COLO829 (cell line): ENCODE measurements at regions not wholly inside any gene's neighbourhood (a gene's known extent, or its start where the extent isn't known, plus 50 kb on each side); places are given as distances from the start of the nearest gene placed in this dataset.
"Not testable (repeated sequence)": the region's sequence is repeated elsewhere in the genome, so short reads cannot be mapped to it uniquely, and the experiment has no call there.

Source experiments
- DNase-seq: peaks from one replicate; pipeline ENCODE4 v3.0.0; 2012; ENCODE audit warnings: low spot score

DNA sequence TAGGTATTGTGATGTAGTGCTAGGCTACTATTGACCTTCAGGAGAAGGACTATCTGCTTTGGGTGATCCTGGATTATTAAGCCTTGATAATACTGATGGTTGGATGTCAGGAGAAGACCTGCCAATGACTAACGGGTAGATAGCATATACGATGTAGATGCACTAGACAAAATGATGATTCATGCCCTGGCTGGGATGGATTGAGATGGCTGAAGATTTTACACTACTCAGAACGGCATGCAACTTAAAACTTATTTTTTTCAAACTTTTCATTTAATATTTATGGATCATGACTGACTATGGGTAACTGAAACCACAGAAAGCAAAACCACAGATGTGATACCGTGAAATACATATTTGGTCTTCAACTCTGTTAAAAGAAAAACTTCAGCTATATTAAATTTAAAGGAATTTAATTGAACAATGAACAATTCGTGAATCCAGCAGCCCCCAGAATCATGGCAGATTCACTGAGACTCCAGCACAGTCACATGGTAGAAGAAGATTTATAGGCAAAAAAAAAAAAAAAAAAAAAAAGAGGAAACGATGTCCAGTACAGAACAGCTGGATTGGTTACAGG is 124.6 kb upstream of the CDK13 start:
- no peak for DNase-seq

DNA sequence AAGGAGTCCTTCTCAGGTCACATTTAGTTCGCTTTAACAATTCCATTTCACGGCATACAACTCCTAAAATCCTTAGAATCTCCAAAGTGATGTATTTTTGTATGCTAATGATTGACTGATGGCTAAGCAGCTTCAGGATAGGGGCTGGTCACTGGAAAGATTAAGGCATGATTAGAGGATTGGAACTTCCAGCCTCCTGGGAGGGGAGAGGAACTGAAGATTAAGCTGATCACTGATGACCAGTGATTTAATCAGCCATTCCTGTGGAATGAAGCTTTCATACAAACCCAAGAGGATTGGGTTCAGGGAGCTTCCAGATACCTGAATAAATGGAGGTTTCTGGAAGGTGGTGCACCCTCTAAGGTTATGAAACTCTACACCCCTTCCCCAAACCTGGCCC is 123.9 kb upstream of the CDK13 start:
- no peak for DNase-seq

DNA sequence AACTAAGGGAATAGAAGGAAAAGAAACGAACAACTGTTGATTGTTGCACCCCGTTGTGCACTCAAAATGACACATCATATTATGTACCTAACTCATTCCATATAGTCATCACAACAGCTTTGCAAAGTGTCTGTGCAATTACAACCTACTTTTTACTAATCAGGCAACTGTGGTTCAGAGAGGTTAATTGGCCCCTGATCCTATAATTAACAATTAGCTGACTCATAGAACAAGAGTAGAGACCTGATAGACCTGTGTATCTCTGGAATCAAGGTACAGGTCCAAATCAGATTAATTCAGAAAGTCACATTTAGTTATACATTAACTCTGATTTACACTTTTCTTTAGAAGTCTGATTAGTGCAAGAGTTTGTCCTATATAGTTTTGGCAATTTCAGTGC is 122.5 kb upstream of the CDK13 start:
- DNase-seq, result no peak

DNA sequence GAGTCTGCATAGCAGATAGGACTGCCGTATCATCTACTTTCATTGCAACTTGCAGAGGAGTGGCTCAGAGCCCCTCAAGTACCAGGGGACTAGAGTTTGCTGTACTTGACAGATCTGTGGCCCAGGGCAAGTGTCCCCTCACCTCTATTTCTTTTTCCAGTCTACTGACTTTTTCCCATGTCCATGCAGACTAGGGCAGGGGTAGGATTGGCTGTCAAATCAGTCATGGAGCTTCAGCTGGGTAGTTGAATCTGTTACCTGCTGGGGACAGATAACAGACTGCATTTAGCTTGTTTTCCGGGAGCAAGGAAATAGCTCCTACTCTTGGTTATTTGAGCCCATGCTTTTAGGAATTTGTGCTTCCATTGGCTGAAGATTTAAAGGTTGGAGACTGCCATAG is 121.0 kb upstream of the CDK13 start:
- no peak for DNase-seq

DNA sequence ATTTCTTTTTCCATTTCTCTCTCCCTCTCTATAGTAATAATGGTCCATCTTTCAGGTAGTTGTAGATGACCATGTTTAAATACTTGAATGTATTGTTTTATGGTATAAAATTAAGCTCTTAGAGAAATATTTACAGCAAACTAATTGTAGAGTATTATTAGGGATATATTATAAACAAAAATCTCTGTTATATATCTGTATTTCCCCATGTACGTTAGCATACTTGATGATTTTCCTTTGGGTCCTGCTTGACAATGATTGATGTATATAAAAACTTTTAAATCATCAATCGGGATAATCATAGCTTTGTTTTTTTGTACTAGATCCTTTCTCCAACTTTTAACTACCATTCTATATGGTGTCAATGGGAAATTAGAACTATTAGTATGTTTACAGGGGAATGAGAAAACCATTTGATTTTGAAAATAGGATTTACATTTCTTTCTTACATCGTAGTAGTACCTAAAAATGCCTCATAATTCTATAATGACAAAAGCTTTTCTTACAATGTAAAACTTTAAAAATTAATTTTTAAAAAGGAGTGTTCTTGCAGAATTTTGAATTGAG is 117.5 kb upstream of the CDK13 start:
- DNase-seq, result no peak

DNA sequence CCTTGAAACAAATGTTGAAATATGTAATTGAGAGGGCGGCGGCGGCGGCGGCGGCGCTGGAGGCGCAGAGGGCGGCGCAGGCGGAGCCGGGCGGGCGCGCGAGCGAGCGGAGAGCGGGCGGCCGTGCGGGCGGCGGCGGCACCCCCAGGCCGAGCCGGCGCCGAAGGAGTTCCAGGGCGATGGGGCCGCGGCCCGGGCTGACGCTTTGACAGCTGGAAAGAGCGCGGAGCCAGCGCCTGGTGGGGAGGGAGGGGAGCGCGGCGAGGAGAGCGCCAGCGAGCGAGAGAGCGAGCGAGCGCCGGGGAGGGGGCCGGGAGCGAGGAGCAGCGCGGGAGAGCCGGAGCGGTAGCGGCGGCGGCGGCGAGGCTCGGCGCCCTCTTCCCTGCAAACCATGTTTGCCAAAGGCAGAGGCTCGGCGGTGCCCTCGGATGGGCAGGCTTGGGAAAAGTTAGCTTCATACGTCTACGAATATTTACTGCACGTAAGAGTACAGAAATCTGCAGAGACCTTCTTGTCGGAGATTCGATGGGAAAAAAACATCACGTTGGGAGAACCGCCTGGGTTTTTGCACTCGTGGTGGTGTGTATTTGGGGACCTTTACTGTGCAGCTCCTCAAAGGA is 116.8 kb upstream of the CDK13 start:
- DNase-seq, result not testable (repeated sequence)

DNA sequence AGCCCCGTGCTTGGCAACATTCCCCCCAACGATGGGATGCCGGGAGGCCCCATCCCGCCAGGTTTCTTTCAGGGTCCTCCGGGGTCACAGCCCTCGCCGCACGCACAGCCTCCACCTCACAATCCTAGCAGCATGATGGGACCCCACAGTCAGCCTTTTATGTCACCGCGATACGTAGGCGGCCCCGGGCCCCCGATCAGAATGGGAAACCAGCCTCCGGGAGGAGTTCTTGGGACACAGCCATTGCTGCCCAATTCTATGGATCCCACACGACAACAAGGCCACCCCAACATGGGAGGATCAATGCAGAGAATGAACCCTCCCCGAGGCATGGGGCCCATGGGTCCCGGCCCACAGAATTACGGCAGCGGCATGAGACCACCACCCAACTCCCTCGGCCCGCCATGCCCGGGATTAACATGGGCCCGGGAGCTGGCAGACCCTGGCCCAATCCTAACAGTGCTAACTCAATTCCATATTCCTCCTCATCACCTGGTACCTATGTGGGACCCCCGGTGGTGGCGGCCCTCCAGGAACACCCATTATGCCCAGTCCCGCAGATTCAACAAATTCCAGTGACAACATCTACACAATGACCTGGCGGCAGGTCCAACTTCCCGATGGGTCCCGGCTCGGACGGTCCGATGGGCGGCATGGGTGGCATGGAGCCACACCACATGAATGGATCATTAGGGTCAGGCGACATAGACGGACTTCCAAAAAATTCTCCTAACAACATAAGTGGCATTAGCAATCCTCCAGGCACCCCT is 116.0 kb upstream of the CDK13 start:
- DNase-seq, result not testable (repeated sequence)

DNA sequence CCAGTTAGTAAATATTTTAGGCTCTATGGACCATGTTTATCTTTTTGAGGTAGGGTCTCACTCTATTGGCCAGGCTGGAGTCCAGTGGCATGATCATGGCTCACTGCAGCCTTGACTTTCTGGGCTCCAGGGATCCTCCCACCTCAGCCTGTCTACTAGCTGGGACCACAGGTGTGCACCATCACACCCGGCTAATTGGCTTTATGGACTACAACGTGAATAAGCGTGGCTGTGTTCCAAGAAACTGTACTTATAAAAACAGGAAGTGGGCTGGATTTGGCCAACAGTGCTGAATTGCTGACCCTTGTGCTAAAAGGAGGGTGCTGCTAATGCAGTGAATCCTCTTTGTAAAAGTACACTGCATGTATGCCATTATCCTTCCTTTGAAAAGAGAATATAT is 111.7 kb upstream of the CDK13 start:
- DNase-seq, result no peak

DNA sequence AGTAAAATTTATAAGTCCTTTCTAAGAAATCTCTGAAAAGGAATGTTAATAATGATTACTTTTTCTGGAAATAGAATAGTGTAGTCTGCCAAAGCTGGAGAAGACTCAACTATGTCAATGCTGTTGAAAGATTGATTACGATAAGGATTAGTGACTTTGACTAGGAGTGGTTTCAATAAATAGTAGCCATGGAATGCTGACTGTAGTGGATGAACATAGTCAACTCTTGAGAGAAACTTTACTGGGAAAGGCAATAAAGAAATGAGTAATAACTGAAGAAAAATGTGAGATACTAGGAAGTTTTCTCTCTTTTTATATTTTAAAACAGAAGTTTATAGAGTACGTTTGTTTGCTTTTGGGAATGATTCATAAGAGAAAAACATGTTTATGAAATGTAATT is 105.0 kb upstream of the CDK13 start:
- no peak for DNase-seq

DNA sequence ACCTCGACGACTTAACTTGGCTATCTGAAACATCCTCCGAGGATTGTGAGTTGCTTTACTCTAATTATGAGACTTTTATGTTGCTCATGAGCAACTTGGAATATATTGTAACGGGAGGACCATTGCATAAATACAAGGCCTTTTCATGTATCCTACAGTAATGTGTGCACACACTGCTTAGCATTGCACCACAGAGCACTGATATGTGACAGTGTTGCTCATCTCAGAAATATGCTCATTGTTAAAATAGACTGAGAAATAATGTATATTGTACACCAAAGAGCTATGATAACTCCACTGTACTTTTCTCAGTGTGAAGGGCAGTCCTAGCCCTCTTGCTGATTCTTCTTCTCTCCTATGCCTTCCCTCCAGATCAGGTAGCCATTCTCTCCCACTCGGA is 102.8 kb upstream of the CDK13 start:
- DNase-seq, result no peak

DNA sequence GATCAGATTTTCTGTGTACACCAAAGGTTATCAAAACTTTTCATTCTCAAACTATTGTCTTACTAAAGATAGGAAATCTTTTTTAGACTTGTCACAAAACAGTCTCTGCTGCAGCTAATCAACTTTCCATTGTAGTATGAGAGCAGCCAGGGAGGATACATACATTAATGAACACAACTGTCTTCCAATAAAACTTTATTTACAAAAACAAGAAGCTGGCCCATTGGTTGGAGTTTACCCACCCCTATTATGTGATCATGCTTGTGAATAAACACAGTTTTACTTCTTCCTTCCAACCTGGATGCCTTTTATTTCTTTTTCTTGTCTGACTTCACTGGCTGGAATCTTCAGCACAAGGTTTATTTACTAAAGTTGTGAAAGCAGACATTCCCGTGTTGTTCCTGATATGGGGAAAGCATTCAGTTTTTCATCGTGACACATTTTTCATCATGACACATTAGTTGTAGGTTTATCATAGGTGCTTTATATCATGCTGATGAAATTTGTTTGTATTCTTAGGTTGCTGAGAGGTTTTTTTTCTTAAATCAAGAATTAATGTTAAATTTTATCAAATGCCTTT is 98.5 kb upstream of the CDK13 start:
- DNase-seq, result no peak

DNA sequence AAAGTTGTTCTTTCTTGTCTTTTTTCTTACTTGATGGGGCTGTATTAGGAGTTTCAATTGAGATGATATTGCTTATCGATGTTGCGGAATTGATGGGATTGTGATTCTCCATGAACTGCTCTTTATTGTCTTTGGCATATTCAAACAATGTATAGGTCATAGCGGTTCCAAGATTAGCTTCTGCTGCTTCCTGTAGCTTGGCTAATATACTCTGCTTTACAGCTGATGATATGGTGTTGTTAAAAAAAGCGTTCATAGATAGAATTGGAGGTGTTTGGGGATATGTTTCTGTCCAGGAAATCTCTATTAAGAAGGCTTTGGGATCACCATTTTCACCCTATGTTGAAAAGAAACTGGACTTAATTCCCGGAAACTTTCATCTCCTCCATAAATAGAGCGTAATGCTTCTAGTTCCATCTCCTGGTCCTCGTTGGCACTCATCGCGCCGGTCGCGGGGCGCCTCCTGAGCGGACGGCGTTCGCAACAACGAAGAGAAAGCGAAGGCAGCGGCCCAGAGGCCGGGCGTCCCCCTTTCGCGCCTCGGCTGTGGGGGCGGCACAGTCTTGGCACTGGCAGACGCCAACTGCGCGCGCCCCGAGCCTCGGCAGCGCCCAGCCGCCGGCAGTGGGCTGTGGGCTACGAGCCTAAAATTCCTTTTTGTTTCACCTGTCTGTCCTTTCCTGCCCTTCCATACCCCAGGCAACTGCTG is 95.3 kb upstream of the CDK13 start:
- DNase-seq, result not testable (repeated sequence)

DNA sequence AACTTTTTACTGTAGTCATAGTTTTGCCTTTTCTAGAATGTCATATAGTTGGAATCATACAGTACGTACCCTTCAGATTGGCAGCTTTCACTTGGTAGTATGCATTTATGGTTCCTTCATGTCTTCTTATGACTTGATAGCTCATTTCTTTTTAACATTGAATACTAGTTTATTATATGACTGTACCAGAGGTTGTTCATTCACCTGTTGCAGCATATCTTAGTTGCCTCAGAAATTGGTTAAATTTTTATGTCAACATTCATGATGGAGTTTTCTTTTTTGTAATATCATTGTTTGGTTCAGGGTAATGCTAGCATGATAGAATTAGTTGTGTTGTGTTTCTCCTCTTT is 94.8 kb upstream of the CDK13 start:
- DNase-seq, result no peak

DNA sequence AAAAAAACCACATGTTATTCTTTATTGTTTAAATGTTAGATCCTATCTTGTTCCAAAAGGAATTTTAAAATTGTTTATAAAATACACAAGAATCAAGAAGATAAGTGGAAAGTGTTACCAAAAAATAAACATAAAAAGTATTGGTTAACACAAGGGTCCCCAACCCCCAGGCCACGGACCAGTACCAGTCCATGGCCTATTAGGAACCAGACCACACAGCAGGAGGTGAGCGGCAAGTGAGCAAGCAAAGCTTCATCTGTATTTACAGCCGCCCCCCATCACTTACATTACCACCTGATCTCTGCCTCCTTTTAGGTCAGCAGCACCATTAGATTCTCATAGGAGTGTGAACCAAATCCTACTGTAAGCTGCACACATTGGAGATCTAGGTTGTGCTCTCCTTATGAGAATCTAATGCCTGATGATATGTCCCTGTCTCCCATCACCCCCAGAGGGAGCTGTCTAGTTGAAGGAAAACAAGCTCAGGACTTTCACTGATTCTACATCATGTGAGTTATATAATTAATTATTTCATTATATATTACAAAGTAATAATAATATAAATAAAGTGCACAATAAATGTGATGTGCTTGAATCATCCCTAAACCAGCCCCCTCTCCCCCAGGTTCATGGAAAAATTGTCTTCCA is 86.3 kb upstream of the CDK13 start:
- not testable (repeated sequence) for DNase-seq

DNA sequence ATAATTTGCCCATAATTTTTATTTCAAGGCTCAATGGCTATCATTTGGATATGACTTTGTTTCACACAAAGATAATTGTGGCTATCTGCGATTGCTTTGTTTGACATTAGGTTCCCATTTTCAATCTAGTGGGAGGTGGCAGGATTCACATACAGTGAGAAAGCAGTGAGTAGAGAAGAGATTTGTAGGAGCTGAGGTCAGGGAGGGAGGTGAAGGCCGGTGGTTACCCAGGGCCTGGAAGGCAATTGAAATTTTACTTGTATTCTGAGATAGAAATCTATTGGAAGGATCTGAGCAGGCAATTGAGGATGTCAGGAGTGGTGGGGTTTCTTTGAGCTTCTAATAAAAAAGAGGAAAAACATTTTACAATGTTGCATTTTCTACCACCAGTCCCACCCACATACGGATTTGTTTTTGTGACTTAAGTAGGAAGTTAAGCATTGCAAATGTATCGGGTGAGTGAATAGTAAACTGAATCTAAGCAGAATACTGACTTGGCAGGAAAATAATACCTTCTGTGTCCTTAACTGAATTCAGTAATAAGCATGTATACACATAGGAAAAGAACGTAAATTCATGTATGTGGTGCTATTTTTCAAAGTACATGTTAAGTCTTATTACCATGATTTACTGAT is 80.1 kb upstream of the CDK13 start:
- not testable (repeated sequence) for DNase-seq

DNA sequence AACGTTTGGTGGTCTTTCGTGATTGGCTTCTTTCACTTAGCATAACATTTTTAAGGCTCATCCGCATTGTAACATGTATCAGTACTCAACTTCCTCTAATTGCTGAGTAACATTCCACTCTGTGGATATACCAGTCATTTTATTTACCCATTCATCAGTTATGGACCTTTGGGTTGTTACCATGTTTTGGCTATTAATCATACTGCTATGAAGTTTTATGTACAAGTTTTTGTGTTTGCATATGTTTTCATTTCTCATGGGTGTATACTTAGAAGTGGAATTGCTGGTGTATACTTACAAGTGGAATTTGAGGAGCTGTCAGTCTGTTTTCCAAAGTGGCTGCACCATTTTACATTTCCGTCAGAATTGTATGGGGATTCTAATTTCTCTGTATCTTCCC is 78.4 kb upstream of the CDK13 start:
- not testable (repeated sequence) for DNase-seq

DNA sequence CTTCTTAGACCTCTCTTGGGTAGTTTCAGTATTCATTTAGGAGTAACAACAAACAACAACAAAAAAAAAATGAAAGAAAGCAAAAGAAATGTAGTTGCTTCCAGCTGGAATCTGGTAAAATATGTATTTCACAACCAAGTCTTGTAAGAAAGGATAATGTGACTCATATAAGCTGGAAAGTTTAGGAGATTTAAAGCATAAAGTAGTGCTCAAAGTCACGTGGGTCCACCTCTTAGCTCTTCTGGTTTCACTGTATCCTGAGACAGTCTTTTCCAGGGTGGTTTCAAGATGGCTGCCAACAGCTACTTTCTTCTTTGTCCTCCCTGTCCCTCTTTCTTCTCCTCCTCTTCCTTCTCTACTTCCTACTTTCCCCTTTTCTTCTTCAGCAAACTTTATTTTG is 69.5 kb upstream of the CDK13 start:
- no peak for DNase-seq

DNA sequence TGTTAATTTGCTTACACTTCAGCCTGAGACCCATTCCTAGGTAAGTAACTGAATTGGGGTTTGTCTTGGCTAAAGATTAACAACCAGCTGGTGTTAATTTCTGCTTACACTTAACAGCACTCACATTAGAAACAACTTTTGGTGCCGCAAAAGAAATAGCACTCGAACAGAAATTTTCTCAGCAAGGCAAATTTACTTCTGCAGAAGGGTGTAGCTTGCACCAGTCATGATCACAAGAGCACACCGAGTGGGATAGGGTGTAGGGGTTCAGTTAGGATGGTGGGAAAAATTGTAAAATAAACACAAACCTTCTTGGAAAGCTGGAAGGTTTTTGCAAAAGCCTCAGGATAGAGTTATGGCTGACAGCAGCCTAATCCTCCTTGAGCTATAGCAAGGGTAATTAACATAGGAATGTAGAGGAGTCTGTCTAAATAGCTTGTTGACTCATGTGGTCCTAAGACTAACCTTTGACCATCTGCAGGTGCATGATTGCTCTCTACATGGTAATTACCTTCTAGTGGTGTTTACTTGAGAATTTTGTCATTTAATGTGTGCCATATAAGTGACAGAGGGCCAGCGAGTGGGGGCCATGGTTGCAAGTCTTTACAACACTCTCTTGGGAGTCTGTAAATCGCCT is 67.8 kb upstream of the CDK13 start:
- DNase-seq, result no peak

DNA sequence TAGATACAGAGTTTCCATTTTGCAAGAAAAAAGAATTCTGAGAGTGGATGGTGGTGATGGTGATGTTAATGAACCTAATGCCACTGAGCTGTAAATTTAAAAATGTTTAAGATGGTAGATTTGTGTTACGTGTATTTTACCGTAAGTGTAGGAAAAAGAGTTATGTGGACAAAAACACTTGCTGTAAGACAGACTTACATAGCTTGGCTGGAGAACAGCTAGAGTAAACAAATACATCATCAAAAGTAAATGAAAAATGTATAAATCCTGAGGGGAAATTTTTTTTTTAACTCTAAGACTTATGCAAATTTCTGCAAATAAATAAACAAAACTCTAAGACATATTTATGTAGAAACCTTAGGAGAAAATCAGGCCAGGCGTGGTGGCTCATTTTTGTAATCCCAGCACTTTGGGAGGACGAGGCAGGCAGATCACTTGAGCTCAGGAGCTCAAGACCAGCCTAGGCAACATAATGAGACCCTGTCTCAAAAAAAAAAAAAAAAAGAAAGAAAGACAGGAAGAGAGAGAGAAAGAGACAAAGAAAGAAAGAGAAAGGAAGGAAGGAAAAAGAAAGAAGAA is 66.2 kb upstream of the CDK13 start:
- no peak for DNase-seq

DNA sequence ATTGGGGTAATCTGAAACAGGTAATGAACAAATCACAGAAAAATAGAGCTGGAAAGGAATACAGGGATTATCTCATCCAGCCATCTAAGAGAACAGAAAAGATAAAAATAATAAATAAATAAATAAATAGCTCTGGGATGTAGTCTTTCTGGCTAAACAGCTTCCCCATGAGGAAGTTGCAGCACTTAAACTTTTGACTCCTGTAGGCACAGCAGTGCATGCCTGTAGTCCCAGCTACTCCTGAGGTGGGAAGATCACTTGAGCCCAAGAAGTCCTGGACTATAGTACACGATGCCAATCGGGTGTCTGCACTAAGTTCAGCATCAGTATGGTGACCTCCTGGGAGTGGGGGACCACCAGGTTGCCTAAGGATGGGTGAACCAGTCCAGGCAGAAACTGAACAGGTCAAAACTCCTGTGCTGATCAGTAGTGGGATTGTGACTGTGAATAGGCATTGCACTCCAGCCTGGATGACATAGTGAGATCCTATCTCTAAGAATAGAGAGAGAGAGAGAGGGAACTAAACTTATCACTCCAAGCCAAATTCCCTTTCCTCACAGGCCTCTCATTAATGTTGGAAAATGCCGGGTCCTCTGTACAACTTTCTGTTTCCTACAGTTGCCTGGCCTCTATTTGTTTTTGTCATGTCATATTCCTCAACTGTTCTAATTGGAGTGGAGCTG is 61.7 kb upstream of the CDK13 start:
- DNase-seq, result no peak
